GM18858 (cell line): ENCODE measurements at regions not wholly inside any gene's neighbourhood (a gene's known extent, or its start where the extent isn't known, plus 50 kb on each side); places are given as distances from the start of the nearest gene placed in this dataset.
A peak's percentile ranks its signal among the peaks of the same experiment; 100 is the strongest.

Experiments used
- ATAC-seq: cut with Tn5 transposase; IDR thresholded peaks from one replicate; pipeline ENCODE4 v1.9.1; 2021; ENCODE audit not compliant: unreplicated experiment

GRCh38 chr4:128571747-128572146, 237.8 kb upstream of the JADE1 start:
- no peak for ATAC-seq

- no peak for ATAC-seq
Measured at GRCh38 chr4:128570387-128570975, 239.0 kb upstream of the JADE1 start.

- no peak for ATAC-seq
Measured at GRCh38 chr4:128566693-128567092, 242.8 kb upstream of the JADE1 start.

GRCh38 chr4:128565565-128566186, 243.8 kb upstream of the JADE1 start:
- no peak for ATAC-seq

GRCh38 chr4:128565054-128565453, 244.4 kb upstream of the JADE1 start:
- ATAC-seq = no peak

- ATAC-seq = no peak
Measured at GRCh38 chr4:128564081-128564630, 245.3 kb upstream of the JADE1 start.

- ATAC-seq = no peak
Measured at GRCh38 chr4:128560754-128561495, 248.6 kb upstream of the JADE1 start.

- ATAC-seq = no peak
Measured at GRCh38 chr4:128558896-128559679, 250.4 kb upstream of the JADE1 start.

GRCh38 chr4:128556756-128557155, 252.7 kb upstream of the JADE1 start:
- ATAC-seq = no peak

GRCh38 chr4:128553686-128554515, 255.6 kb upstream of the JADE1 start:
- ATAC-seq = no peak

- ATAC-seq = no peak
Measured at GRCh38 chr4:128552586-128552907, 257.0 kb upstream of the JADE1 start.

GRCh38 chr4:128551280-128551679, 258.2 kb upstream of the JADE1 start:
- ATAC-seq = no peak

- ATAC-seq = peak; percentile 51
Measured at GRCh38 chr4:128550060-128550459, 259.4 kb upstream of the JADE1 start.

- ATAC-seq = no peak
Measured at GRCh38 chr4:128549636-128550035, 259.9 kb upstream of the JADE1 start.

GRCh38 chr4:128548381-128548780, 260.8 kb upstream of the PGRMC2 start:
- ATAC-seq = no peak

GRCh38 chr4:128544272-128544671, 256.7 kb upstream of the PGRMC2 start:
- no peak for ATAC-seq

GRCh38 chr4:128543696-128544095, 256.1 kb upstream of the PGRMC2 start:
- no peak for ATAC-seq

- no peak for ATAC-seq
Measured at GRCh38 chr4:128542047-128542446, 254.4 kb upstream of the PGRMC2 start.

- no peak for ATAC-seq
Measured at GRCh38 chr4:128540122-128540521, 252.5 kb upstream of the PGRMC2 start.

GRCh38 chr4:128538111-128538882, 250.7 kb upstream of the PGRMC2 start:
- no peak for ATAC-seq
